ENCODE measurements at regions not wholly inside any gene's neighbourhood (a gene's known extent, or its start where the extent isn't known, plus 50 kb on each side); places are given as distances from the start of the nearest gene placed in this dataset.

GRCh38 chr12:94811611-94812010, 161.3 kb upstream of the TMCC3 start:
- peaks cover 25% of the 10 kb centered on the region for H3K9me3 ChIP-seq (ENCODE audit: low read length)
- ChIA-PET CTCF (ENCODE audit: low intra/inter-chr PET ratio, low total read pairs) (no interaction called here), POLR2A (no interaction called here)
- no peak overlapping the region for H3K4me3 ChIP-seq (replicated peaks in 1 of 3; ENCODE audit: insufficient read depth in 1 of 3, low read depth in 2 of 3, low read length in 3 of 3)
- H2AFZ ChIP-seq (ENCODE audit: low read length): no peak overlapping the region
- no peak for FAIRE-seq
- H3K27ac ChIP-seq (ENCODE audit: extremely low read length, insufficient read depth, low read length): no peak overlapping the region
- no peak for DNase-seq (ENCODE audit: low spot score)
- BruUV-seq (replicated peaks): no TSS peak
- no peaks in the 10 kb centered on the region for H3K4me1 ChIP-seq (ENCODE audit: insufficient read depth, low read length)
- H3K79me2 ChIP-seq (ENCODE audit: insufficient read depth, low read length): no peaks in the 10 kb centered on the region
- no peaks in the 10 kb centered on the region for H4K20me1 ChIP-seq (ENCODE audit: insufficient read depth, low read length)
- ATAC-seq: no peak
- H3K9ac ChIP-seq (ENCODE audit: insufficient read depth, low read depth, low read length): no peak overlapping the region
- H3K4me2 ChIP-seq (ENCODE audit: low read depth, low read length): no peak overlapping the region
- H3K36me3 ChIP-seq (replicated peaks in 1 of 2; ENCODE audit: control insufficient read depth in 1 of 2, insufficient read depth in 2 of 2, low read length in 2 of 2): no peaks in the 10 kb centered on the region
- in situ Hi-C loops (cut with HindIII; ENCODE audit: extremely low pct_ligation_motif_present, low pct_unique_long_range_greater_than_20kb) (no loop called here), intact Hi-C loops (cut with micrococcal nuclease; ENCODE audit: unreplicated experiment) (no loop called here)
- H3K27me3 ChIP-seq (ENCODE audit: control insufficient read depth in 1 of 2, insufficient read depth in 2 of 2, low read length in 2 of 2): no peaks in the 10 kb centered on the region; a peak in 3 of 5 replicates
- TF ChIP-seq ZSCAN31 (CRISPR knock-in tag; IDR thresholded peaks at IDR 0.05; ENCODE audit: low read depth) (no peak), GFI1 (CRISPR knock-in tag; IDR thresholded peaks at IDR 0.05; ENCODE audit: borderline replicate concordance) (no peak), KMT2A (CRISPR knock-in tag; IDR thresholded peaks at IDR 0.05) (no peak), REL (CRISPR knock-in tag; conservative IDR thresholded peaks at IDR 0.05) (no peak)
- TF ChIP-seq, protein P1, sequence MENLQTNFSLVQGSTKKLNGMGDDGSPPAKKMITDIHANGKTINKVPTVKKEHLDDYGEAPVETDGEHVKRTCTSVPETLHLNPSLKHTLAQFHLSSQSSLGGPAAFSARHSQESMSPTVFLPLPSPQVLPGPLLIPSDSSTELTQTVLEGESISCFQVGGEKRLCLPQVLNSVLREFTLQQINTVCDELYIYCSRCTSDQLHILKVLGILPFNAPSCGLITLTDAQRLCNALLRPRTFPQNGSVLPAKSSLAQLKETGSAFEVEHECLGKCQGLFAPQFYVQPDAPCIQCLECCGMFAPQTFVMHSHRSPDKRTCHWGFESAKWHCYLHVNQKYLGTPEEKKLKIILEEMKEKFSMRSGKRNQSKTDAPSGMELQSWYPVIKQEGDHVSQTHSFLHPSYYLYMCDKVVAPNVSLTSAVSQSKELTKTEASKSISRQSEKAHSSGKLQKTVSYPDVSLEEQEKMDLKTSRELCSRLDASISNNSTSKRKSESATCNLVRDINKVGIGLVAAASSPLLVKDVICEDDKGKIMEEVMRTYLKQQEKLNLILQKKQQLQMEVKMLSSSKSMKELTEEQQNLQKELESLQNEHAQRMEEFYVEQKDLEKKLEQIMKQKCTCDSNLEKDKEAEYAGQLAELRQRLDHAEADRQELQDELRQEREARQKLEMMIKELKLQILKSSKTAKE (CRISPR knock-in tag; IDR thresholded peaks at IDR 0.05; ENCODE audit: borderline replicate concordance): no peak

GRCh38 chr12:94807951-94808350, 157.6 kb upstream of the TMCC3 start:
- Histone ChIP-seq H4K20me1 (ENCODE audit: insufficient read depth, low read length) (no peaks in the 10 kb centered on the region), H3K79me2 (ENCODE audit: insufficient read depth, low read length) (no peaks in the 10 kb centered on the region), H3K36me3 (replicated peaks in 1 of 2; ENCODE audit: control insufficient read depth in 1 of 2, insufficient read depth in 2 of 2, low read length in 2 of 2) (no peaks in the 10 kb centered on the region), H3K4me1 (ENCODE audit: insufficient read depth, low read length) (no peaks in the 10 kb centered on the region), H3K4me2 (ENCODE audit: low read depth, low read length) (no peak overlapping the region), H3K27ac (ENCODE audit: extremely low read length, insufficient read depth, low read length) (no peak overlapping the region), H2AFZ (ENCODE audit: low read length) (no peak overlapping the region), H3K9me3 (ENCODE audit: low read length) (peaks cover 11% of the 10 kb centered on the region), H3K27me3 (ENCODE audit: control insufficient read depth in 1 of 2, insufficient read depth in 2 of 2, low read length in 2 of 2) (peaks cover 0 to 5% of the 10 kb centered on the region in 2 experiments; a peak in 3 of 5 replicates), H3K9ac (ENCODE audit: insufficient read depth, low read depth, low read length) (no peak overlapping the region), H3K4me3 (replicated peaks in 1 of 3; ENCODE audit: insufficient read depth in 1 of 3, low read depth in 2 of 3, low read length in 3 of 3) (no peak overlapping the region)
- DNase-seq (ENCODE audit: low spot score) (no peak), ATAC-seq (no peak), FAIRE-seq (no peak)
- in situ Hi-C loops (cut with HindIII; ENCODE audit: extremely low pct_ligation_motif_present, low pct_unique_long_range_greater_than_20kb): no loop called here
- no TSS peak for BruUV-seq (replicated peaks)
- ChIA-PET CTCF (ENCODE audit: low intra/inter-chr PET ratio, low total read pairs) (no interaction called here), POLR2A (no interaction called here)
- intact Hi-C loops (cut with micrococcal nuclease; ENCODE audit: unreplicated experiment): no loop called here
- TF ChIP-seq, protein P2, sequence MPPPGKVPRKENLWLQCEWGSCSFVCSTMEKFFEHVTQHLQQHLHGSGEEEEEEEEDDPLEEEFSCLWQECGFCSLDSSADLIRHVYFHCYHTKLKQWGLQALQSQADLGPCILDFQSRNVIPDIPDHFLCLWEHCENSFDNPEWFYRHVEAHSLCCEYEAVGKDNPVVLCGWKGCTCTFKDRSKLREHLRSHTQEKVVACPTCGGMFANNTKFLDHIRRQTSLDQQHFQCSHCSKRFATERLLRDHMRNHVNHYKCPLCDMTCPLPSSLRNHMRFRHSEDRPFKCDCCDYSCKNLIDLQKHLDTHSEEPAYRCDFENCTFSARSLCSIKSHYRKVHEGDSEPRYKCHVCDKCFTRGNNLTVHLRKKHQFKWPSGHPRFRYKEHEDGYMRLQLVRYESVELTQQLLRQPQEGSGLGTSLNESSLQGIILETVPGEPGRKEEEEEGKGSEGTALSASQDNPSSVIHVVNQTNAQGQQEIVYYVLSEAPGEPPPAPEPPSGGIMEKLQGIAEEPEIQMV (CRISPR knock-in tag; IDR thresholded peaks at IDR 0.05; ENCODE audit: low read depth): no peak
- TF ChIP-seq NFRKB (IDR thresholded peaks at IDR 0.05): no peak
- no peak for TF ChIP-seq ZNF570 (CRISPR knock-in tag; IDR thresholded peaks at IDR 0.05; ENCODE audit: borderline replicate concordance)
- TF ChIP-seq TBX2 (CRISPR knock-in tag; IDR thresholded peaks at IDR 0.05; ENCODE audit: borderline replicate concordance): no peak
- TF ChIP-seq HOXA7 (CRISPR knock-in tag; IDR thresholded peaks at IDR 0.05): no peak
- no peak for TF ChIP-seq ZC3H4 (CRISPR knock-in tag; IDR thresholded peaks at IDR 0.05; ENCODE audit: borderline replicate concordance)
- TF ChIP-seq ZNF382 (CRISPR knock-in tag; IDR thresholded peaks at IDR 0.05; ENCODE audit: borderline replicate concordance): no peak
- no peak for TF ChIP-seq MEIS2 (CRISPR knock-in tag; IDR thresholded peaks at IDR 0.05)
- TF ChIP-seq, protein P3, sequence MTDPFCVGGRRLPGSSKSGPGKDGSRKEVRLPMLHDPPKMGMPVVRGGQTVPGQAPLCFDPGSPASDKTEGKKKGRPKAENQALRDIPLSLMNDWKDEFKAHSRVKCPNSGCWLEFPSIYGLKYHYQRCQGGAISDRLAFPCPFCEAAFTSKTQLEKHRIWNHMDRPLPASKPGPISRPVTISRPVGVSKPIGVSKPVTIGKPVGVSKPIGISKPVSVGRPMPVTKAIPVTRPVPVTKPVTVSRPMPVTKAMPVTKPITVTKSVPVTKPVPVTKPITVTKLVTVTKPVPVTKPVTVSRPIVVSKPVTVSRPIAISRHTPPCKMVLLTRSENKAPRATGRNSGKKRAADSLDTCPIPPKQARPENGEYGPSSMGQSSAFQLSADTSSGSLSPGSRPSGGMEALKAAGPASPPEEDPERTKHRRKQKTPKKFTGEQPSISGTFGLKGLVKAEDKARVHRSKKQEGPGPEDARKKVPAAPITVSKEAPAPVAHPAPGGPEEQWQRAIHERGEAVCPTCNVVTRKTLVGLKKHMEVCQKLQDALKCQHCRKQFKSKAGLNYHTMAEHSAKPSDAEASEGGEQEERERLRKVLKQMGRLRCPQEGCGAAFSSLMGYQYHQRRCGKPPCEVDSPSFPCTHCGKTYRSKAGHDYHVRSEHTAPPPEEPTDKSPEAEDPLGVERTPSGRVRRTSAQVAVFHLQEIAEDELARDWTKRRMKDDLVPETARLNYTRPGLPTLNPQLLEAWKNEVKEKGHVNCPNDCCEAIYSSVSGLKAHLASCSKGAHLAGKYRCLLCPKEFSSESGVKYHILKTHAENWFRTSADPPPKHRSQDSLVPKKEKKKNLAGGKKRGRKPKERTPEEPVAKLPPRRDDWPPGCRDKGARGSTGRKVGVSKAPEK (CRISPR knock-in tag; IDR thresholded peaks at IDR 0.05; ENCODE audit: borderline replicate concordance): no peak
- no peak for TF ChIP-seq NBN (conservative IDR thresholded peaks at IDR 0.05)
